ENCODE measurements at regions not wholly inside any gene's neighbourhood (a gene's known extent, or its start where the extent isn't known, plus 50 kb on each side); places are given as distances from the start of the nearest gene placed in this dataset.

- no peak overlapping the region for H3K27ac ChIP-seq
- intact Hi-C loops (cut with DNase I; ENCODE audit: low total_unique reads): no loop called here
- no peak for TF ChIP-seq CTCF (IDR thresholded peaks at IDR 0.05)
- H3K27me3 ChIP-seq: peaks cover 0 to 13% of the 10 kb centered on the region in 2 donors
- H3K4me1 ChIP-seq: no peaks in the 10 kb centered on the region
- DNase-seq: no peak
- H3K36me3 ChIP-seq: no peaks in the 10 kb centered on the region
- H3K4me3 ChIP-seq: no peak overlapping the region
- H3K9me3 ChIP-seq: no peaks in the 10 kb centered on the region
Measured at GRCh38 chr13:112194167-112194530, 127.2 kb downstream of the SOX1 start.

- intact Hi-C loops (cut with DNase I; ENCODE audit: low total_unique reads): no loop called here
- H3K9me3 ChIP-seq: no peaks in the 10 kb centered on the region
- no peaks in the 10 kb centered on the region for H3K36me3 ChIP-seq
- H3K27me3 ChIP-seq: peaks cover 0 to 14% of the 10 kb centered on the region in 2 donors
- H3K27ac ChIP-seq: no peak overlapping the region
- TF ChIP-seq CTCF (IDR thresholded peaks at IDR 0.05): no peak
- H3K4me3 ChIP-seq: no peak overlapping the region
- no peaks in the 10 kb centered on the region for H3K4me1 ChIP-seq
- no peak for DNase-seq
Measured at GRCh38 chr13:112194579-112194978, 127.6 kb downstream of the SOX1 start.

GRCh38 chr13:112198396-112199010, 131.6 kb downstream of the SOX1 start:
- no peaks in the 10 kb centered on the region for H3K4me1 ChIP-seq
- H3K27ac ChIP-seq: no peak overlapping the region
- no peaks in the 10 kb centered on the region for H3K9me3 ChIP-seq
- no peaks in the 10 kb centered on the region for H3K36me3 ChIP-seq
- peaks cover 0 to 34% of the 10 kb centered on the region in 2 donors for H3K27me3 ChIP-seq
- DNase-seq: no peak
- no peak for TF ChIP-seq CTCF (IDR thresholded peaks at IDR 0.05)
- intact Hi-C loops (cut with DNase I; ENCODE audit: low total_unique reads): no loop called here
- H3K4me3 ChIP-seq: no peak overlapping the region

GRCh38 chr13:112200200-112200599, 133.3 kb downstream of the SOX1 start:
- no peaks in the 10 kb centered on the region for H3K4me1 ChIP-seq
- no peaks in the 10 kb centered on the region for H3K9me3 ChIP-seq
- H3K4me3 ChIP-seq: no peak overlapping the region
- peaks cover 0 to 35% of the 10 kb centered on the region in 2 donors for H3K27me3 ChIP-seq
- DNase-seq: no peak
- no peak for TF ChIP-seq CTCF (IDR thresholded peaks at IDR 0.05)
- intact Hi-C loops (cut with DNase I; ENCODE audit: low total_unique reads): no loop called here
- H3K27ac ChIP-seq: no peak overlapping the region
- no peaks in the 10 kb centered on the region for H3K36me3 ChIP-seq

- H3K27ac ChIP-seq: no peak overlapping the region
- intact Hi-C loops (cut with DNase I; ENCODE audit: low total_unique reads): no loop called here
- H3K4me1 ChIP-seq: no peaks in the 10 kb centered on the region
- no peak overlapping the region for H3K4me3 ChIP-seq
- peaks cover 0 to 43% of the 10 kb centered on the region in 2 donors for H3K27me3 ChIP-seq
- no peaks in the 10 kb centered on the region for H3K36me3 ChIP-seq
- no peaks in the 10 kb centered on the region for H3K9me3 ChIP-seq
- TF ChIP-seq CTCF (IDR thresholded peaks at IDR 0.05): no peak
- DNase-seq: no peak
Measured at GRCh38 chr13:112202266-112202665, 135.3 kb downstream of the SOX1 start.

GRCh38 chr13:112202966-112203365, 136.0 kb downstream of the SOX1 start:
- no peaks in the 10 kb centered on the region for H3K4me1 ChIP-seq
- DNase-seq: no peak
- no peak overlapping the region for H3K4me3 ChIP-seq
- H3K9me3 ChIP-seq: no peaks in the 10 kb centered on the region
- intact Hi-C loops (cut with DNase I; ENCODE audit: low total_unique reads): no loop called here
- H3K27ac ChIP-seq: no peak overlapping the region
- TF ChIP-seq CTCF (IDR thresholded peaks at IDR 0.05): no peak
- no peaks in the 10 kb centered on the region for H3K36me3 ChIP-seq
- H3K27me3 ChIP-seq: peaks cover 0 to 38% of the 10 kb centered on the region in 2 donors

All from tibial artery (tissue), 4 donors.